Ramos (cell line): ENCODE measurements at regions not wholly inside any gene's neighbourhood (a gene's known extent, or its start where the extent isn't known, plus 50 kb on each side); places are given as distances from the start of the nearest gene placed in this dataset.
"Not testable (repeated sequence)": the region's sequence is repeated elsewhere in the genome, so short reads cannot be mapped to it uniquely, and the experiment has no call there.

Source experiments
- in situ Hi-C: fragments of 300-500 bp; cut with MboI; formaldehyde crosslinking; loops from one replicate; pipeline ENCODE4 v1.14.3; 2022; ENCODE audit warnings: low sequenced_read_pairs; ENCODE audit not compliant: unreplicated experiment

GRCh38 chr16:21365541-21365940, 87.5 kb upstream of the CRYM start:
- in situ Hi-C loops = not testable (repeated sequence)

- in situ Hi-C loops = not testable (repeated sequence)
These were observed 85.6 kb upstream of the CRYM start for GRCh38 chr16:21363550-21364223.

GRCh38 chr16:21361612-21362227, 83.6 kb upstream of the CRYM start:
- in situ Hi-C loops = not testable (repeated sequence)

- in situ Hi-C loops = not testable (repeated sequence)
These were observed 83.0 kb upstream of the CRYM start for GRCh38 chr16:21361045-21361444.

GRCh38 chr16:21359513-21359912, 81.4 kb upstream of the CRYM start:
- in situ Hi-C loops = not testable (repeated sequence)

GRCh38 chr16:21358261-21358795, 80.2 kb upstream of the CRYM start:
- in situ Hi-C loops = not testable (repeated sequence)

GRCh38 chr16:21356308-21356707, 78.2 kb upstream of the CRYM start:
- in situ Hi-C loops = not testable (repeated sequence)

GRCh38 chr16:21351433-21351832, 73.3 kb upstream of the CRYM start:
- in situ Hi-C loops = not testable (repeated sequence)

- in situ Hi-C loops = not testable (repeated sequence)
These were observed 72.8 kb upstream of the CRYM start for GRCh38 chr16:21350851-21351250.

- in situ Hi-C loops = not testable (repeated sequence)
These were observed 71.2 kb upstream of the CRYM start for GRCh38 chr16:21349336-21349735.

GRCh38 chr16:21348815-21349214, 70.7 kb upstream of the CRYM start:
- in situ Hi-C loops = not testable (repeated sequence)

- in situ Hi-C loops = not testable (repeated sequence)
These were observed 69.4 kb upstream of the CRYM start for GRCh38 chr16:21347538-21347937.

GRCh38 chr16:21346756-21347491, 68.8 kb upstream of the CRYM start:
- in situ Hi-C loops = not testable (repeated sequence)

- in situ Hi-C loops = not testable (repeated sequence)
These were observed 66.3 kb upstream of the CRYM start for GRCh38 chr16:21344361-21344912.

- in situ Hi-C loops = no loop called here
These were observed 63.0 kb upstream of the CRYM start for GRCh38 chr16:21341101-21341500.

- in situ Hi-C loops = loop anchor here (10.0 kb wide), 1 partner anchor 1355 kb away; no protein-coding TSS in a partner anchor
These were observed 61.9 kb upstream of the CRYM start for GRCh38 chr16:21339941-21340340.

- in situ Hi-C loops = loop anchor here (10.0 kb wide), 1 partner anchor 1356 kb away; no protein-coding TSS in a partner anchor
These were observed 61.2 kb upstream of the CRYM start for GRCh38 chr16:21339269-21339641.

- in situ Hi-C loops = loop anchor here (10.0 kb wide), 1 partner anchor 1356 kb away; no protein-coding TSS in a partner anchor
These were observed 60.6 kb upstream of the CRYM start for GRCh38 chr16:21338537-21339268.

GRCh38 chr16:21336231-21336630, 58.1 kb upstream of the CRYM start:
- in situ Hi-C loops = loop anchor here (10.0 kb wide), 1 partner anchor 1359 kb away; no protein-coding TSS in a partner anchor
